NCI-H69 (cell line): ENCODE measurements at regions not wholly inside any gene's neighbourhood (a gene's known extent, or its start where the extent isn't known, plus 50 kb on each side); places are given as distances from the start of the nearest gene placed in this dataset.
A peak's percentile ranks its signal among the peaks of the same experiment; 100 is the strongest.

Source experiments
- DNase-seq: peaks from one replicate; lab custom pipeline; 2025; lab: John Stamatoyannopoulos, UW

- peak; percentile 40 for DNase-seq
These were observed 606.6 kb upstream of the SYT4 start for GRCh38 chr18:43883886-43884285.

GRCh38 chr18:43886341-43886740 is 609.1 kb upstream of the SYT4 start:
- DNase-seq: no peak

- DNase-seq: peak; percentile 81
These were observed 610.2 kb upstream of the SYT4 start for GRCh38 chr18:43887491-43887890.

GRCh38 chr18:43888598-43888997 is 611.3 kb upstream of the SYT4 start:
- DNase-seq: no peak

GRCh38 chr18:43893001-43893637 is 615.8 kb upstream of the SYT4 start:
- peak; percentile 33 for DNase-seq

GRCh38 chr18:43904209-43904837 is 627.0 kb upstream of the SYT4 start:
- DNase-seq: no peak

GRCh38 chr18:43914018-43914417 is 636.7 kb upstream of the SYT4 start:
- peak; percentile 81 for DNase-seq

GRCh38 chr18:43916984-43917383 is 639.7 kb upstream of the SYT4 start:
- DNase-seq: no peak

- DNase-seq: no peak
These were observed 640.2 kb upstream of the SYT4 start for GRCh38 chr18:43917520-43917919.

GRCh38 chr18:43919551-43919950 is 642.3 kb upstream of the SYT4 start:
- DNase-seq: peak; percentile 97

GRCh38 chr18:43931439-43931838 is 654.1 kb upstream of the SYT4 start:
- DNase-seq: peak; percentile 65

- DNase-seq: peak; percentile 79
These were observed 654.9 kb upstream of the SYT4 start for GRCh38 chr18:43932140-43932539.

- no peak for DNase-seq
These were observed 655.9 kb upstream of the SYT4 start for GRCh38 chr18:43933177-43933576.

GRCh38 chr18:43934322-43934721 is 657.0 kb upstream of the SYT4 start:
- DNase-seq: no peak

- DNase-seq: no peak
These were observed 657.6 kb upstream of the SYT4 start for GRCh38 chr18:43934781-43935471.

GRCh38 chr18:43936176-43936575 is 658.9 kb upstream of the SYT4 start:
- no peak for DNase-seq

GRCh38 chr18:43949291-43949690 is 672.0 kb upstream of the SYT4 start:
- DNase-seq: no peak

- DNase-seq: no peak
These were observed 672.8 kb upstream of the SYT4 start for GRCh38 chr18:43950062-43950461.

GRCh38 chr18:43952398-43952797 is 675.1 kb upstream of the SYT4 start:
- no peak for DNase-seq

GRCh38 chr18:43961722-43962121 is 684.4 kb upstream of the SYT4 start:
- peak; percentile 17 for DNase-seq

GRCh38 chr18:43964666-43965065 is 687.4 kb upstream of the SYT4 start:
- DNase-seq: peak; percentile 96

- no peak for DNase-seq
These were observed 688.4 kb upstream of the SYT4 start for GRCh38 chr18:43965691-43966090.

GRCh38 chr18:43970656-43971055 is 693.4 kb upstream of the SYT4 start:
- no peak for DNase-seq
